ENCODE measurements at regions not wholly inside any gene's neighbourhood (a gene's known extent, or its start where the extent isn't known, plus 50 kb on each side); places are given as distances from the start of the nearest gene placed in this dataset.

DNA sequence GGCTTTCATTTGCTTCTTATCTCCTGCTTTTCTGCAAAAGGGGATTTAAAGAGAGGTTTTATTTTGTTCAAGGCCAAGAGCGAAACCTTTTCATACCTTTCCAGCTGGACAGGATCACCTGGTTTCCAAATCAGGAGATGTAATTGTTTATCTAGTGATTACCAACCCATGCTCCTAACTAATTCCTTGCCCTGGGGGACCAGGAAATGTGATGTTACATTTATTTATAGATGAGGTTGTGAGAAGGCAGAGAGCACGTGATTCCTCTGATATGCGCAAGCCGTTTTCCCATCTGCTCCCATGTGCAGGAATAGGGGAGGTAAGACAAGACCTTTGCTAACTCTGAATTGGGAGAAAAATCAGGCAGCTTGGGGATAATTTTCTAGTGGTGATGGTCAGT is 507.2 kb upstream of the LARGE1 start:
- no peak overlapping the region for H3K27ac Mint-ChIP-seq
- TF ChIP-seq, protein P1, sequence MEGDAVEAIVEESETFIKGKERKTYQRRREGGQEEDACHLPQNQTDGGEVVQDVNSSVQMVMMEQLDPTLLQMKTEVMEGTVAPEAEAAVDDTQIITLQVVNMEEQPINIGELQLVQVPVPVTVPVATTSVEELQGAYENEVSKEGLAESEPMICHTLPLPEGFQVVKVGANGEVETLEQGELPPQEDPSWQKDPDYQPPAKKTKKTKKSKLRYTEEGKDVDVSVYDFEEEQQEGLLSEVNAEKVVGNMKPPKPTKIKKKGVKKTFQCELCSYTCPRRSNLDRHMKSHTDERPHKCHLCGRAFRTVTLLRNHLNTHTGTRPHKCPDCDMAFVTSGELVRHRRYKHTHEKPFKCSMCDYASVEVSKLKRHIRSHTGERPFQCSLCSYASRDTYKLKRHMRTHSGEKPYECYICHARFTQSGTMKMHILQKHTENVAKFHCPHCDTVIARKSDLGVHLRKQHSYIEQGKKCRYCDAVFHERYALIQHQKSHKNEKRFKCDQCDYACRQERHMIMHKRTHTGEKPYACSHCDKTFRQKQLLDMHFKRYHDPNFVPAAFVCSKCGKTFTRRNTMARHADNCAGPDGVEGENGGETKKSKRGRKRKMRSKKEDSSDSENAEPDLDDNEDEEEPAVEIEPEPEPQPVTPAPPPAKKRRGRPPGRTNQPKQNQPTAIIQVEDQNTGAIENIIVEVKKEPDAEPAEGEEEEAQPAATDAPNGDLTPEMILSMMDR (conservative IDR thresholded peaks at IDR 0.05): no peak
- no peak for DNase-seq
- H3K4me3 Mint-ChIP-seq: no peak overlapping the region
- WGBS, 2 experiments (ENCODE audit: insufficient coverage in 1 of 2, insufficient read length in 1 of 2): 86 to 94% methylated on average over 3 to 4 of the region's 4 CpGs
- H3K9ac ChIP-seq (ENCODE audit: extremely low read depth, low read length, poor library complexity, severe bottlenecking): no peak overlapping the region
- no peaks in the 10 kb centered on the region for H3K36me3 ChIP-seq (ENCODE audit: control insufficient read depth, insufficient read depth, low read length)
- H3K9me3 ChIP-seq (ENCODE audit: control insufficient read depth, low read length): no peaks in the 10 kb centered on the region
- no peaks in the 10 kb centered on the region for H3K4me1 ChIP-seq (ENCODE audit: control insufficient read depth, insufficient read depth, low read length)
- H3K27me3 ChIP-seq (ENCODE audit: control insufficient read depth, insufficient read depth, low read length, poor library complexity, severe bottlenecking): no peaks in the 10 kb centered on the region
- H3K4me1 Mint-ChIP-seq: no peaks in the 10 kb centered on the region
- no peaks in the 10 kb centered on the region for H3K9me3 Mint-ChIP-seq
- no peak overlapping the region for H3K4me3 ChIP-seq (ENCODE audit: low read length)
- no peaks in the 10 kb centered on the region for H3K27me3 Mint-ChIP-seq (ENCODE audit: insufficient read depth)
- H3K27ac ChIP-seq (ENCODE audit: low read depth, low read length): no peak overlapping the region
- no peaks in the 10 kb centered on the region for H3K36me3 Mint-ChIP-seq (ENCODE audit: low read depth)

GRCh38 chr22:34427841-34428240 is 507.6 kb upstream of the LARGE1 start:
- H3K4me3 Mint-ChIP-seq: no peak overlapping the region
- no peaks in the 10 kb centered on the region for H3K27me3 Mint-ChIP-seq (ENCODE audit: insufficient read depth)
- Histone ChIP-seq H3K27ac (ENCODE audit: low read depth, low read length) (no peak overlapping the region), H3K36me3 (ENCODE audit: control insufficient read depth, insufficient read depth, low read length) (no peaks in the 10 kb centered on the region), H3K4me1 (ENCODE audit: control insufficient read depth, insufficient read depth, low read length) (no peaks in the 10 kb centered on the region), H3K9ac (ENCODE audit: extremely low read depth, low read length, poor library complexity, severe bottlenecking) (no peak overlapping the region), H3K9me3 (ENCODE audit: control insufficient read depth, low read length) (no peaks in the 10 kb centered on the region), H3K27me3 (ENCODE audit: control insufficient read depth, insufficient read depth, low read length, poor library complexity, severe bottlenecking) (no peaks in the 10 kb centered on the region), H3K4me3 (ENCODE audit: low read length) (no peak overlapping the region)
- no peaks in the 10 kb centered on the region for H3K36me3 Mint-ChIP-seq (ENCODE audit: low read depth)
- no peaks in the 10 kb centered on the region for H3K9me3 Mint-ChIP-seq
- H3K4me1 Mint-ChIP-seq: no peaks in the 10 kb centered on the region
- WGBS, 2 experiments (ENCODE audit: insufficient coverage in 1 of 2, insufficient read length in 1 of 2): 83 to 89% methylated on average over 1 of the region's 1 CpG
- no peak overlapping the region for H3K27ac Mint-ChIP-seq
- no peak for DNase-seq
- TF ChIP-seq, protein P1 (conservative IDR thresholded peaks at IDR 0.05): no peak

DNA sequence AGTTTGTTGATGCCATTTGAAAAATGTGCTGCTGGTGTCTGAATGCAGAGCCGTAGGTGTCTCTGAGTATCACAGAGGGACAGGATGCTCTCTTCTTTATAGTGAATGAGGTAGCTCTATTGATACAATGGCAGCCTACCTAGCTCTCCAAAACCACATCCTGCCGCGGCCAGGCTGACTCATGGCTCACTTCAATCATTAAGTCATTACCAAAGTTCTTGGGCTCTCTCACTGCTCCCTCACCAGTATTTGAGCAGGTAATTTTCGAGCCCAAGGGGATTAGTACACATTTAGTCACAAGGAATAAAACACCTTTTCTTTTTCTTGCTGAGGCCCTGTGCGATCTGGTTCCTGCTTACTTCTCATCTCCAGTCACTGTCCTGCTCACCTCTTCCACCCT is 509.0 kb upstream of the LARGE1 start:
- Mint-ChIP-seq H3K27ac (no peak overlapping the region), H3K36me3 (ENCODE audit: low read depth) (no peaks in the 10 kb centered on the region), H3K4me3 (no peak overlapping the region), H3K27me3 (ENCODE audit: insufficient read depth) (no peaks in the 10 kb centered on the region), H3K4me1 (no peaks in the 10 kb centered on the region), H3K9me3 (no peaks in the 10 kb centered on the region)
- TF ChIP-seq, protein P1 (conservative IDR thresholded peaks at IDR 0.05): no peak
- no peak for DNase-seq
- Histone ChIP-seq H3K9ac (ENCODE audit: extremely low read depth, low read length, poor library complexity, severe bottlenecking) (no peak overlapping the region), H3K36me3 (ENCODE audit: control insufficient read depth, insufficient read depth, low read length) (no peaks in the 10 kb centered on the region), H3K4me3 (ENCODE audit: low read length) (no peak overlapping the region), H3K4me1 (ENCODE audit: control insufficient read depth, insufficient read depth, low read length) (no peaks in the 10 kb centered on the region), H3K27ac (ENCODE audit: low read depth, low read length) (no peak overlapping the region), H3K9me3 (ENCODE audit: control insufficient read depth, low read length) (no peaks in the 10 kb centered on the region), H3K27me3 (ENCODE audit: control insufficient read depth, insufficient read depth, low read length, poor library complexity, severe bottlenecking) (no peaks in the 10 kb centered on the region)
- 84 to 85% methylated on average over 3 to 5 of the region's 5 CpGs for WGBS, 2 experiments (ENCODE audit: insufficient coverage in 1 of 2, insufficient read length in 1 of 2)
